GM18870 (cell line): ENCODE measurements at regions not wholly inside any gene's neighbourhood (a gene's known extent, or its start where the extent isn't known, plus 50 kb on each side); places are given as distances from the start of the nearest gene placed in this dataset.
"Not testable (repeated sequence)": the region's sequence is repeated elsewhere in the genome, so short reads cannot be mapped to it uniquely, and the experiment has no call there.

Source experiments
- ATAC-seq: cut with Tn5 transposase; IDR thresholded peaks from one replicate; pipeline ENCODE4 v1.9.1; 2021; ENCODE audit warnings: moderate library complexity; ENCODE audit not compliant: unreplicated experiment

GRCh38 chr5:68028131-68028727, 187.3 kb upstream of the PIK3R1 start:
- no peak for ATAC-seq

- no peak for ATAC-seq
Observed at GRCh38 chr5:68027519-68027918, 188.0 kb upstream of the PIK3R1 start.

GRCh38 chr5:68026092-68026885, 189.3 kb upstream of the PIK3R1 start:
- no peak for ATAC-seq

GRCh38 chr5:68024426-68024825, 191.1 kb upstream of the PIK3R1 start:
- ATAC-seq = no peak

GRCh38 chr5:68021916-68022315, 193.6 kb upstream of the PIK3R1 start:
- no peak for ATAC-seq

GRCh38 chr5:68021227-68021626, 194.3 kb upstream of the PIK3R1 start:
- ATAC-seq = no peak

- not testable (repeated sequence) for ATAC-seq
Observed at GRCh38 chr5:68020461-68020969, 195.0 kb upstream of the PIK3R1 start.

GRCh38 chr5:68015381-68016302, 199.9 kb upstream of the PIK3R1 start:
- no peak for ATAC-seq

- no peak for ATAC-seq
Observed at GRCh38 chr5:68012831-68013230, 202.7 kb upstream of the PIK3R1 start.

- no peak for ATAC-seq
Observed at GRCh38 chr5:68012429-68012828, 203.1 kb upstream of the PIK3R1 start.

GRCh38 chr5:68011801-68012200, 203.8 kb upstream of the PIK3R1 start:
- no peak for ATAC-seq

GRCh38 chr5:68011259-68011760, 204.2 kb upstream of the PIK3R1 start:
- no peak for ATAC-seq

GRCh38 chr5:68010740-68011139, 204.8 kb upstream of the PIK3R1 start:
- no peak for ATAC-seq

- ATAC-seq = no peak
Observed at GRCh38 chr5:68007451-68007850, 208.1 kb upstream of the PIK3R1 start.

GRCh38 chr5:68002836-68003235, 212.7 kb upstream of the PIK3R1 start:
- no peak for ATAC-seq

GRCh38 chr5:68000805-68001204, 214.8 kb upstream of the PIK3R1 start:
- no peak for ATAC-seq

- ATAC-seq = no peak
Observed at GRCh38 chr5:67999391-67999790, 216.2 kb upstream of the PIK3R1 start.

GRCh38 chr5:67998709-67999261, 216.8 kb upstream of the PIK3R1 start:
- ATAC-seq = no peak

GRCh38 chr5:67997892-67998457, 217.6 kb upstream of the PIK3R1 start:
- ATAC-seq = no peak

- ATAC-seq = no peak
Observed at GRCh38 chr5:67997148-67997547, 218.4 kb upstream of the PIK3R1 start.
